IMR-90 (cell line): ENCODE measurements at regions not wholly inside any gene's neighbourhood (a gene's known extent, or its start where the extent isn't known, plus 50 kb on each side); places are given as distances from the start of the nearest gene placed in this dataset.

Source experiments
- ATAC-seq: fragments of 200-7000 bp; cut with Tn5 transposase; 2 replicates; pipeline ENCODE4 v1.9.1; 2020; ENCODE audit warnings: low read depth, mild to moderate bottlenecking, moderate library complexity
- BruUV-seq: library from RNA; stranded (reverse); fragments of 400-500 nt; replicated peaks from 2 replicates; lab custom pipeline; 2021; lab: Mats Ljungman, UMichigan
- CTCF ChIA-PET: fragments of 300-600 bp; formaldehyde crosslinking; extraction: SDS; loops from one replicate; lab custom pipeline; 2021; ENCODE audit warnings: antibody characterized with exemption; lab: Yijun Ruan, JAX
- POLR2A ChIA-PET: fragments of 300-600 bp; sonication (Branson Sonifier 250); formaldehyde crosslinking; loops from one replicate; lab custom pipeline; 2022; ENCODE audit warnings: antibody characterized with exemption; ENCODE audit not compliant: unreplicated experiment; lab: Charles Lee
- DNase-seq: peaks from one replicate; pipeline ENCODE4 v3.0.0; 2013
- H2AFZ ChIP-seq: replicated peaks from 2 replicates; pipeline ENCODE3; 2013; ENCODE audit warnings: low read length, mild to moderate bottlenecking; ENCODE audit not compliant: poor library complexity
- H2AK5ac ChIP-seq: 2 replicates; pipeline ENCODE4 v1.6.1; 2013; ENCODE audit warnings: low read depth, low read length, inconsistent platforms
- H2AK9ac ChIP-seq: replicated peaks from 2 replicates; pipeline ENCODE3; 2013; ENCODE audit warnings: mild to moderate bottlenecking, low read depth, low read length, moderate library complexity; ENCODE audit not compliant: poor library complexity
- H2BK120ac ChIP-seq: 2 replicates; pipeline ENCODE4 v1.6.1; 2013; ENCODE audit warnings: low read depth, low read length, inconsistent platforms
- H2BK15ac ChIP-seq: 3 replicates; pipeline ENCODE4 v1.6.1; 2013; ENCODE audit warnings: low read depth, low read length, inconsistent platforms
- H2BK20ac ChIP-seq: 2 replicates; pipeline ENCODE4 v1.6.1; 2013; ENCODE audit warnings: low read depth, mild to moderate bottlenecking, inconsistent platforms, low read length, moderate library complexity
- H2BK5ac ChIP-seq: 2 replicates; pipeline ENCODE4 v1.6.1; 2013; ENCODE audit warnings: mild to moderate bottlenecking, low read depth, low read length, inconsistent platforms; ENCODE audit not compliant: poor library complexity, severe bottlenecking
- H3K14ac ChIP-seq: replicated peaks from 2 replicates; pipeline ENCODE4 v1.6.1; 2013; ENCODE audit warnings: low read depth, low read length, inconsistent platforms
- H3K18ac ChIP-seq: 2 replicates; pipeline ENCODE4 v1.6.1; 2013; ENCODE audit warnings: low read depth, low read length, control low read depth
- H3K23ac ChIP-seq: 2 replicates; pipeline ENCODE4 v1.6.1; 2013; ENCODE audit warnings: low read depth, low read length, inconsistent platforms
- H3K27ac ChIP-seq: 2 replicates; pipeline ENCODE4 v1.5.1; 2013; ENCODE audit warnings: mild to moderate bottlenecking, control low read depth, low read length; ENCODE audit not compliant: insufficient read depth
- H3K27me3 ChIP-seq: 2 replicates; pipeline ENCODE4 v1.6.1; 2013; ENCODE audit warnings: low read length; ENCODE audit not compliant: control insufficient read depth, insufficient read depth
- H3K36me3 ChIP-seq: 2 replicates; pipeline ENCODE4 v1.6.1; 2013; ENCODE audit warnings: low read length, mixed read lengths; ENCODE audit not compliant: control insufficient read depth, insufficient read depth
- H3K4ac ChIP-seq: 2 replicates; pipeline ENCODE4 v1.6.1; 2013; ENCODE audit warnings: low read depth, low read length, inconsistent platforms
- H3K4me1 ChIP-seq: 2 replicates; pipeline ENCODE4 v1.6.1; 2013; ENCODE audit warnings: low read length, mixed read lengths; ENCODE audit not compliant: control insufficient read depth, insufficient read depth
- H3K4me2 ChIP-seq: 2 replicates; pipeline ENCODE4 v1.6.1; 2013; ENCODE audit warnings: low read depth, mild to moderate bottlenecking, control low read depth, low read length, moderate library complexity
- H3K4me3 ChIP-seq: 2 replicates; pipeline ENCODE4 v1.5.1; 2013; ENCODE audit warnings: low read depth, mild to moderate bottlenecking, control low read depth, low read length, moderate library complexity; ENCODE audit not compliant: insufficient read depth
- H3K56ac ChIP-seq: 2 replicates; pipeline ENCODE4 v1.6.1; 2013; ENCODE audit warnings: low read length, inconsistent platforms; ENCODE audit not compliant: insufficient read depth; ENCODE audit errors: extremely low read depth
- H3K79me1 ChIP-seq, 2 experiments: 2 replicates each; pipeline ENCODE4 v1.6.1; 2013; ENCODE audit warnings: low read length in 2 of 2, inconsistent platforms in 1 of 2, low read depth in 1 of 2
- H3K9ac ChIP-seq: 2 replicates; pipeline ENCODE4 v1.6.1; 2013; ENCODE audit warnings: low read depth, low read length, control low read depth
- H3K9me1 ChIP-seq: 2 replicates; pipeline ENCODE4 v1.6.1; 2013; ENCODE audit warnings: low read length, inconsistent platforms; ENCODE audit not compliant: insufficient read depth
- H3K9me3 ChIP-seq: 2 replicates; pipeline ENCODE4 v1.6.1; 2013; ENCODE audit warnings: low read length; ENCODE audit not compliant: control insufficient read depth, insufficient read depth
- H4K20me1 ChIP-seq: 2 replicates; pipeline ENCODE4 v1.6.1; 2013; ENCODE audit warnings: low read length, inconsistent platforms; ENCODE audit not compliant: insufficient read depth
- H4K5ac ChIP-seq: 2 replicates; pipeline ENCODE4 v1.6.1; 2013; ENCODE audit warnings: mild to moderate bottlenecking, low read depth, low read length, control low read depth
- H4K8ac ChIP-seq, 2 experiments: 2 replicates each; pipeline ENCODE4 v1.6.1; 2013; ENCODE audit warnings: low read depth in 2 of 2, low read length in 2 of 2, control low read depth in 1 of 2, inconsistent platforms in 1 of 2
- H4K91ac ChIP-seq: 2 replicates; pipeline ENCODE4 v1.6.1; 2013; ENCODE audit warnings: low read depth, low read length, inconsistent platforms; ENCODE audit not compliant: insufficient read depth
- BHLHE40 ChIP-seq: fragments of 150-350 bp; IDR thresholded peaks from 2 replicates; pipeline ENCODE4 v1.6.1; 2016; ENCODE audit warnings: mild to moderate bottlenecking, low read depth, low read length
- RAD21 ChIP-seq: IDR thresholded peaks from 2 replicates; pipeline ENCODE4 v1.6.1; 2012; ENCODE audit warnings: low read length, improper control_type of control experiment
- WGBS, 2 experiments: methylation state at CpG; one replicate each; pipeline versions ENCODE4 v1.1.5 to v1.1.7; 2013; ENCODE audit warnings: missing lambda C conversion rate in 2 of 2; ENCODE audit not compliant: insufficient read length in 1 of 2; ENCODE audit errors: extremely low coverage in 2 of 2; 5-methylcytosine and 5-hydroxymethylcytosine counted together
- dilution Hi-C: fragments of 300-500 bp; cut with HindIII; formaldehyde crosslinking; loops from one replicate; pipeline ENCODE4 v1.14.3; 2018; ENCODE audit warnings: low sequenced_read_pairs; ENCODE audit not compliant: unreplicated experiment
- in situ Hi-C: fragments of 300-500 bp; cut with MboI; formaldehyde crosslinking; loops from 3 replicates; pipeline ENCODE4 v1.14.3; 2019; ENCODE audit warnings: low sequenced_read_pairs, inconsistent platforms, mixed read lengths
- intact Hi-C: fragments of 100-400 bp; cut with micrococcal nuclease; formaldehyde crosslinking; loops from 2 replicates; pipeline ENCODE4 v1.10.0; 2022
- TF ChIP-seq, protein P1 (sequence below): conservative IDR thresholded peaks from 2 replicates; pipeline ENCODE4 v1.5.1; 2012; ENCODE audit warnings: mild to moderate bottlenecking, low read depth, low read length, improper control_type of control experiment

DNA sequence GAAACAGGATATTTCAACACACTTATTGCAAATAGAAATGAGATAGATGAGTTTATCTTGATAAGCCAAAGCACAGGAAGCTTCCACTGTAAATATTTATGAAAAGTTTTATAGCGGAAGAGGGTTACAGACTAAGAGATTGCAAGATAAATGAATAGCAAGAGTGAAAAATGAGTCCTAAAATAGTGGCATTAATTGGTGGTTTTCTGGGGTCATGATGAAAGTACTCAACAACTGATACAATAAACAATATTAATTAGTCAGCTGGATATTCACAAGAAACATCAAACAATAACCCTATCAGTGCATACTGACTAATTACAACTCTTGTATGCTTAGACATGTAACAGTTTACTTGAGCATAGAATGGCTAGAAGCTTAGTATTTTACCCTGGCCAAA, 154.8 kb upstream of the CHODL start:
- Histone ChIP-seq H2BK20ac (no peak overlapping the region), H3K56ac (no peak overlapping the region)
- BruUV-seq = no TSS peak

More for the DNA sequence above, 154.8 kb upstream of the CHODL start:
- H3K4me3 ChIP-seq = no peak overlapping the region
- no peak overlapping the region for H3K23ac ChIP-seq
- H4K8ac ChIP-seq = no peak overlapping the region
- no peak overlapping the region for H4K5ac ChIP-seq
- H3K4me1 ChIP-seq = no peaks in the 10 kb centered on the region
- no peak overlapping the region for H2AFZ ChIP-seq
- no peaks in the 10 kb centered on the region for H3K9me1 ChIP-seq
- no peak overlapping the region for H3K14ac ChIP-seq
- no peak for ATAC-seq
- H2AK5ac ChIP-seq = no peak overlapping the region
- no peak overlapping the region for H2BK5ac ChIP-seq
- CTCF ChIA-PET = interaction anchor here (0.6 kb wide), 1 partner anchor 48 kb away, joined by 3 read pairs; no protein-coding TSS in a partner anchor
- no peak overlapping the region for H3K18ac ChIP-seq
- no peak overlapping the region for H3K9ac ChIP-seq
- dilution Hi-C loops (no loop called here), intact Hi-C loops (no loop called here), in situ Hi-C loops (no loop called here)
- H2BK15ac ChIP-seq = no peak overlapping the region
- no peak overlapping the region for H4K91ac ChIP-seq
- no peaks in the 10 kb centered on the region for H3K27me3 ChIP-seq
- no peak overlapping the region for H3K4me2 ChIP-seq
- no peaks in the 10 kb centered on the region for H4K20me1 ChIP-seq
- H3K79me1 ChIP-seq = no peaks in the 10 kb centered on the region
- no peak overlapping the region for H3K4ac ChIP-seq
- POLR2A ChIA-PET = no interaction called here
- TF ChIP-seq BHLHE40 (no peak), RAD21 (no peak)
- TF ChIP-seq, protein P1, sequence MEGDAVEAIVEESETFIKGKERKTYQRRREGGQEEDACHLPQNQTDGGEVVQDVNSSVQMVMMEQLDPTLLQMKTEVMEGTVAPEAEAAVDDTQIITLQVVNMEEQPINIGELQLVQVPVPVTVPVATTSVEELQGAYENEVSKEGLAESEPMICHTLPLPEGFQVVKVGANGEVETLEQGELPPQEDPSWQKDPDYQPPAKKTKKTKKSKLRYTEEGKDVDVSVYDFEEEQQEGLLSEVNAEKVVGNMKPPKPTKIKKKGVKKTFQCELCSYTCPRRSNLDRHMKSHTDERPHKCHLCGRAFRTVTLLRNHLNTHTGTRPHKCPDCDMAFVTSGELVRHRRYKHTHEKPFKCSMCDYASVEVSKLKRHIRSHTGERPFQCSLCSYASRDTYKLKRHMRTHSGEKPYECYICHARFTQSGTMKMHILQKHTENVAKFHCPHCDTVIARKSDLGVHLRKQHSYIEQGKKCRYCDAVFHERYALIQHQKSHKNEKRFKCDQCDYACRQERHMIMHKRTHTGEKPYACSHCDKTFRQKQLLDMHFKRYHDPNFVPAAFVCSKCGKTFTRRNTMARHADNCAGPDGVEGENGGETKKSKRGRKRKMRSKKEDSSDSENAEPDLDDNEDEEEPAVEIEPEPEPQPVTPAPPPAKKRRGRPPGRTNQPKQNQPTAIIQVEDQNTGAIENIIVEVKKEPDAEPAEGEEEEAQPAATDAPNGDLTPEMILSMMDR = no peak
- no peaks in the 10 kb centered on the region for H3K36me3 ChIP-seq
- no CpG with 5 or more reads among the region's 1 CpG for WGBS, 2 experiments
- DNase-seq = no peak
- no peak overlapping the region for H2BK120ac ChIP-seq
- H3K9me3 ChIP-seq = peaks cover 30% of the 10 kb centered on the region
- H3K27ac ChIP-seq = no peak overlapping the region
- no peak overlapping the region for H2AK9ac ChIP-seq
